ENCODE measurements at regions not wholly inside any gene's neighbourhood (a gene's known extent, or its start where the extent isn't known, plus 50 kb on each side); places are given as distances from the start of the nearest gene placed in this dataset.

DNA sequence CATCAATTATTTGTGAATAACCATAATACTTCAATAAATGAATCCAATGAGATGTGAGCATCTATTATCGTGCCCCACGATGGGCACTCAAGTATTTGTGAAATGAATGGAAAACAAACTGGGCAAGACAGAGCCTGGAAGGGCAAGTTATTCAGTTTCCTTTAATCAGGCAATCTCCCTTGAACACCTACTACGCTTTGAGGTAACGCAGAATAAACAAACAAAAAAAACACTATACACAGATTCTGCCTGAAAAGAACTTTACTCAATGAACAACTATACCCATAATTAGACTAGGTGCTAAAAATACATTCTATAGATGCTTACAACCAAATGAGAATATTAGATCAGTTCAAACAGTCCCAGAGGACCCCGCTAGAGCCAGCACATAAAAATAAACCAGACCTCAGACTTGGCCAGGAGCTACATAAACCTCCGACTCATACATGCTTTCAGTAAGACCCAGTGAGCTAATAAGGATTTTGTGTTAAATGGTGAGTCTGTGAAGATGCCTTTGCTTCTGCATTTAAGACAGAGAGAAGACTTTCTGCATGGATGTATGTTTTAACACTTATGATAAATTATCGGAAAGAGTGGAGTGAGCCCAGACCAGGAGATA lies 121.3 kb downstream of the MPP7 start:
- TF ChIP-seq EZH2phosphoT487 (IDR thresholded peaks at IDR 0.05; ENCODE audit: borderline replicate concordance, low read length): no peak
- TF ChIP-seq, protein P1, sequence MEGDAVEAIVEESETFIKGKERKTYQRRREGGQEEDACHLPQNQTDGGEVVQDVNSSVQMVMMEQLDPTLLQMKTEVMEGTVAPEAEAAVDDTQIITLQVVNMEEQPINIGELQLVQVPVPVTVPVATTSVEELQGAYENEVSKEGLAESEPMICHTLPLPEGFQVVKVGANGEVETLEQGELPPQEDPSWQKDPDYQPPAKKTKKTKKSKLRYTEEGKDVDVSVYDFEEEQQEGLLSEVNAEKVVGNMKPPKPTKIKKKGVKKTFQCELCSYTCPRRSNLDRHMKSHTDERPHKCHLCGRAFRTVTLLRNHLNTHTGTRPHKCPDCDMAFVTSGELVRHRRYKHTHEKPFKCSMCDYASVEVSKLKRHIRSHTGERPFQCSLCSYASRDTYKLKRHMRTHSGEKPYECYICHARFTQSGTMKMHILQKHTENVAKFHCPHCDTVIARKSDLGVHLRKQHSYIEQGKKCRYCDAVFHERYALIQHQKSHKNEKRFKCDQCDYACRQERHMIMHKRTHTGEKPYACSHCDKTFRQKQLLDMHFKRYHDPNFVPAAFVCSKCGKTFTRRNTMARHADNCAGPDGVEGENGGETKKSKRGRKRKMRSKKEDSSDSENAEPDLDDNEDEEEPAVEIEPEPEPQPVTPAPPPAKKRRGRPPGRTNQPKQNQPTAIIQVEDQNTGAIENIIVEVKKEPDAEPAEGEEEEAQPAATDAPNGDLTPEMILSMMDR (IDR thresholded peaks at IDR 0.05; ENCODE audit: low read depth, low read length, poor library complexity, severe bottlenecking): no peak
